ENCODE measurements at regions not wholly inside any gene's neighbourhood (a gene's known extent, or its start where the extent isn't known, plus 50 kb on each side); places are given as distances from the start of the nearest gene placed in this dataset.

GRCh38 chr6:91436448-91436847 lies 849.6 kb upstream of the MAP3K7 start:
- Histone ChIP-seq H3K4me1 (ENCODE audit: insufficient read depth, low read length) (no peaks in the 10 kb centered on the region), H3K56ac (ENCODE audit: insufficient read length, low read depth, low read length) (no peak overlapping the region), H2BK120ac (ENCODE audit: low read depth, low read length, poor library complexity, severe bottlenecking) (no peak overlapping the region), H3K4me2 (ENCODE audit: insufficient read depth, insufficient read length, low read length) (no peak overlapping the region), H3K27ac (ENCODE audit: insufficient read length, low read depth, low read length) (no peak overlapping the region), H3K18ac (ENCODE audit: insufficient read length, low read depth, low read length) (no peak overlapping the region), H2BK20ac (ENCODE audit: low read depth, low read length, poor library complexity, severe bottlenecking) (no peak overlapping the region), H2AFZ (ENCODE audit: low read length) (no peak overlapping the region), H3K4ac (ENCODE audit: low read depth, low read length) (no peak overlapping the region), H4K8ac (replicated peaks; ENCODE audit: insufficient read length, low read depth, low read length) (no peak overlapping the region), H4K91ac (ENCODE audit: insufficient read length, low read depth, low read length) (no peak overlapping the region), H3K23ac (ENCODE audit: insufficient read length, low read depth, low read length) (no peak overlapping the region), H2BK5ac (ENCODE audit: insufficient read length, low read length) (no peak overlapping the region), H3K27me3 (ENCODE audit: insufficient read depth, low read length) (no peaks in the 10 kb centered on the region), H3K9ac (ENCODE audit: extremely low read depth, insufficient read length, low read length) (no peak overlapping the region), H3K23me2 (ENCODE audit: insufficient read length, low read depth, low read length, poor library complexity, severe bottlenecking) (no peaks in the 10 kb centered on the region), H4K5ac (ENCODE audit: insufficient read length, low read depth, low read length) (no peak overlapping the region), H3T11ph (ENCODE audit: low read length) (no peak overlapping the region), H2BK15ac (ENCODE audit: low read depth, low read length) (no peak overlapping the region), H3K14ac (ENCODE audit: insufficient read depth, low read length) (no peak overlapping the region), H2BK12ac (ENCODE audit: insufficient read length, low read depth, low read length) (no peak overlapping the region), H2AK5ac (ENCODE audit: insufficient read length, low read length) (no peak overlapping the region), H3K79me1 (ENCODE audit: insufficient read depth, low read depth, low read length, poor library complexity, severe bottlenecking) (no peaks in the 10 kb centered on the region), H4K20me1 (ENCODE audit: control insufficient read depth, insufficient read depth, insufficient read length) (no peaks in the 10 kb centered on the region), H3K9me3 (ENCODE audit: control insufficient read depth, low read depth, low read length) (no peaks in the 10 kb centered on the region), H3K79me2 (ENCODE audit: insufficient read depth, low read length) (no peaks in the 10 kb centered on the region)
- H3K4me1 Mint-ChIP-seq = peaks cover 13 to 14% of the 10 kb centered on the region in 2 experiments
- no CpG with 5 or more reads among the region's 2 CpGs for WGBS (ENCODE audit: extremely low coverage, insufficient read length, low lambda C conversion rate)
- TF ChIP-seq CTCF (conservative IDR thresholded peaks at IDR 0.05) = no peak
- H3K36me3 Mint-ChIP-seq (ENCODE audit: insufficient read depth in 1 of 3, low read depth in 3 of 3) = no peaks in the 10 kb centered on the region
- no peaks in the 10 kb centered on the region for H3K9me3 Mint-ChIP-seq
- H3K27ac Mint-ChIP-seq = no peak overlapping the region
- peaks cover 2% of the 10 kb centered on the region; the same call in 1 of the 2 replicates for H3K27me3 Mint-ChIP-seq (ENCODE audit: low read depth)
- no peak overlapping the region for H3K4me3 Mint-ChIP-seq
- DNase-seq = no peak

Measured in H9 (cell line).